WTC11 (cell line): ENCODE measurements at regions not wholly inside any gene's neighbourhood (a gene's known extent, or its start where the extent isn't known, plus 50 kb on each side); places are given as distances from the start of the nearest gene placed in this dataset.

Experiments used
- CREB1 ChIP-seq: sonication (generic); formaldehyde crosslinking; IDR thresholded peaks from 2 replicates; pipeline ENCODE4 v1.8.0; 2023; ENCODE audit warnings: mild to moderate bottlenecking, missing genetic modification reagents
- CREM ChIP-seq: sonication (generic); formaldehyde crosslinking; IDR thresholded peaks from 2 replicates; pipeline ENCODE4 v1.8.1; 2022; ENCODE audit warnings: mild to moderate bottlenecking, missing genetic modification reagents, moderate library complexity
- CTCF ChIP-seq: fragments of 200-600 bp; IDR thresholded peaks from 2 replicates; pipeline ENCODE4 v1.8.0; 2022; ENCODE audit warnings: antibody characterized with exemption
- ELF4 ChIP-seq: sonication (generic); formaldehyde crosslinking; IDR thresholded peaks from 2 replicates; pipeline ENCODE4 v1.8.1; 2022; ENCODE audit warnings: low read depth, mild to moderate bottlenecking, moderate library complexity, missing genetic modification reagents
- FOXJ3 ChIP-seq: sonication (generic); formaldehyde crosslinking; IDR thresholded peaks from 2 replicates; pipeline ENCODE4 v1.9.0; 2021; ENCODE audit warnings: missing genetic modification reagents, mild to moderate bottlenecking, borderline replicate concordance
- FOXK1 ChIP-seq: sonication (generic); formaldehyde crosslinking; IDR thresholded peaks from 2 replicates; pipeline ENCODE4 v1.8.0; 2022; ENCODE audit warnings: mild to moderate bottlenecking, moderate library complexity, missing genetic modification reagents
- SP1 ChIP-seq: sonication (generic); formaldehyde crosslinking; conservative IDR thresholded peaks from 2 replicates; pipeline ENCODE4 v1.8.1; 2022; ENCODE audit warnings: missing genetic modification reagents
- TCF7 ChIP-seq: sonication (generic); formaldehyde crosslinking; IDR thresholded peaks from 2 replicates; pipeline ENCODE4 v1.8.0; 2022; ENCODE audit warnings: mild to moderate bottlenecking, low read depth, missing genetic modification reagents, moderate library complexity
- ZNF121 ChIP-seq: sonication (generic); formaldehyde crosslinking; IDR thresholded peaks from 2 replicates; pipeline ENCODE4 v1.8.0; 2023; ENCODE audit warnings: missing genetic modification reagents

DNA sequence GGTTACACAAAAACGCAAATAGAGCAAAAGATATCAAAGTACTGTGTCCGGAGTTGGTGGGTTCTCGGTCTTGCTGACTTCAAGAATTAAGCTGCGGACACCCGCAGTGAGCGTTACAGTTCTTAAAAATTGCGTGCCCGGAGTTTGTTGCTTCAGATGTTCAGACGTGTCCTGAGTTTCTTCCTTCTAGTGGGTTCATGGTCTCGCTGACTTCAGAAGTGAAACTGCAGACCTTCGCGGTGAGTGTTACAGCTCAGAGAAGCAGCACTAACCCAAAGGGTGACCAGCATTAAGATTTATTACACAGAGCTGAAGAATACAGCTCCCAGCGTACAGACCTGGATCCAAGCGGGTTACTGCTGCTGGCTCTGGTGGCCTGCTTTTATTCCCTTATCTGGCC is 125.7 kb upstream of the TWIST2 start:
- TF ChIP-seq CREM (CRISPR knock-in tag) (no peak), CTCF (no peak), ELF4 (CRISPR knock-in tag) (no peak), SP1 (no peak), FOXJ3 (CRISPR knock-in tag) (no peak), FOXK1 (CRISPR knock-in tag) (no peak), CREB1 (CRISPR knock-in tag) (no peak), TCF7 (CRISPR knock-in tag) (no peak), ZNF121 (CRISPR knock-in tag) (no peak)
